ENCODE measurements at regions not wholly inside any gene's neighbourhood (a gene's known extent, or its start where the extent isn't known, plus 50 kb on each side); places are given as distances from the start of the nearest gene placed in this dataset.

DNA sequence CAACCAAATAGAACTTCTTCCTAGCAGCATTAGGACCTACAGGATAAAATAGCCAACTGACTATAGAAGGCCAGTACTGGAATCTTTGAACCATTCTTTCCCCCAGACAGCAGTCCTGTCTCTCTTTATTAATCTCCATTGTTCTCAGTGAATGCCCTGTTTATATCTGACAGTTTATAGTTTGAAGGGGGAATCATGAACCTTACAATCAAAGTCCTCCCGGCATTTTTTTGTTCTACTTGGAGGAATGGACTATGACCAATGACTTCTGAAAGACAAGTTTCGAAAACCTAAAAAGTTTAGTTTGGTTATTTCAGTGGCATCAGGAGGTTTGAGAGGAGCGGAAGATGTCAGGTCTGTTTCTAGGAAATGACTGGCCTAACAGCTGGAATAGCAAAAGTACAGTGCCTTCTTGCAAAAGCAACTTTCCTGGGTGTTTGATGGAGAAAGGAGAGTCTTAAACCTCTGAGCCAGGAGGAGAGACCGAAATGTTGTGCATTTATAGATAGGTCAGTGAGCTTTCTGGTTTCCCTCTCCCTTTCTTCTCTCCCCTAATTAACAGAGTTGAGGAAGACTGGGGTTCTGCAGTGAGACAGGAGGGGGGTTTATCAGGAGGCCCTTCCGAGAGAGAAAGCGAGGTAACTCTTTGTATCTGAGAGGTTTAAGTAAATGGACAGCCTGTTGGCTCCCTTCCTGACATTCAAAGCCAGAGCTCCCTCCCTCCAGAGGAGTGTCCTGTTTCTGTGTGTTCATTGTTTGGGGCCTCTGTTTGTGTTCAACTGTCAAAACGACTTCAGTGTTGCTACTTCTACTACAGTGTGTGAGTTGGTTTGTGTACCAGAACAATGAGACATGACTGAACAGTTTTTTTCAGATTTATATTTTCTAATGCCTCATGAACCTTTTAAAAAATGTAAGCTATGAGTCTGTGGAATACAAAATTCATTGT lies 383.0 kb upstream of the RARB start:
- DNase-seq (ENCODE audit: low read depth) = no peak

DNA sequence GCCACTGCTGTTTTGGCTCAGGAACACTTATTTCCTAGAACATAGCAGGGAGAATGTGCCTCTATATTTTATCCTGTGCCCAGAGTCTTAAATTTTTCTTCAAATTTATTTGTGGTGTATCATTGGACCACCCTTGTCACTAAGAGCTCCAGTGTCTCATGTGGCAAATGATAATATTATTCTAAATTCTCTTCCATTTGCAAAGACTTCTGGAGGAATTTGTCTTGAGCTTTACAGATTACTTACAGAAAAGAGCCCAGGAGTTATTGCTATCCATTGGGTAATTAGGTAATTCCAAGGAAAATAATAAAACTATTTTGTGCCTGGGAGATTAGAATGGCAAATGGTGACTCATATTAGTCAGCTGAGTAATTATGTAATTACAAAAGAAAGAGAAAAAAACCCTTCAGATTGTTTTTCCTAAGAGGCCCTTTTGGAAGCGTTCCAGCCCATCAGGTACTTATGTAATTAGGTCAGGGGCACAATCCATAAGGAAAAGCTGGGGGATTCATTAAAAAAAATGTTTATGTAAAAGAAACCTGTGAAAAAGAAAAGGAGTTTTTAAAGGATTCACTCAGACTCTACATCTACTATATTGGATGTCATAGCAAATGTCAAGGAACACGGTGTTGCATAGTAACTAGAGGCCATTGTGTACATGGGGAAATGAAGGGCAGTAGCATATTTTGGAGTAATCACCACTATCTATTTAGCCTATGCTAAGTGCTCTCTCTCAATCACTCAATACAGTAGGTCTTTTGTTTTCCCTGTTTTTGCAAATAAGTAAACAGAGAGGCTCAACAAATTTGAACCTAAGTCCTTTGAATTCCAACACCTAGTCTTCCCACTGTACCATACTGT lies 380.9 kb upstream of the RARB start:
- no peak for DNase-seq (ENCODE audit: low read depth)

DNA sequence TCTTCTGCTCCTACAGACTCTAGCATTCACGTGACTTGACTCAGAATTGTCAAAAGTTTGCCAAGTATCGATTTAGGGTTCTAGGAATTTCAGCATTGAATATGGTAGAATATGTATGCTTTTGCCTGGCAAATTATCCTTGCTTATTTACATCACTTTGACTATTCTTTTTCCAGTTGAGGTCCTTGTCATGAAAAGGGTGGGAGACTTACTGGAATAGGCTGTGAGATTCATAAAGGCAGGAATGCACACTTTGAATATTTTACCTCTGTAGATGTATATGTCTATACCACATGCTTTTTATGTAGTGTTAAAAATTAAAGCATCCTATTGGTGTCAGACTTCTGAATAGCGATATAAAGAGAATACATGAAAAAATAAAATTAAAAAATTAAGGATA lies 378.8 kb upstream of the RARB start:
- no peak for DNase-seq (ENCODE audit: low read depth)

DNA sequence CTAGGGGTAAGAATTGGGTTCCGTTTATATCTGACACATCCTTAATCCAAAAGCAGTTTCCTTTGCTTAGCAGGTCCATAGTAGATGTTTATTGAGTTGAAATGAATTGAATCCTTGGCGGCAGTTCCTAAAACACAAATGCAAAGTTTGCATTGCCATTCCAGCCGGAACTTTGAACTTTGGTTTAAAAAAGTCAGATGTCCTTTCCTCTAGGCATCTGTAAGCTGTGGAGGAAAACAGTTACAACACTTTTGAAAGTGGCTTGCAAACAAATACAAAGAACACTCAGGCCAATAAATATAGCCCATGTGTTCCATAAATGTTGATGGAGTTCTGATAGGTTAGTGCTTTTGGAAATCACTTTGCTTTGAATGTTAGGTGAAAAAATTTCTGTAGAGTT lies 374.7 kb upstream of the RARB start:
- DNase-seq (ENCODE audit: low read depth) = no peak

DNA sequence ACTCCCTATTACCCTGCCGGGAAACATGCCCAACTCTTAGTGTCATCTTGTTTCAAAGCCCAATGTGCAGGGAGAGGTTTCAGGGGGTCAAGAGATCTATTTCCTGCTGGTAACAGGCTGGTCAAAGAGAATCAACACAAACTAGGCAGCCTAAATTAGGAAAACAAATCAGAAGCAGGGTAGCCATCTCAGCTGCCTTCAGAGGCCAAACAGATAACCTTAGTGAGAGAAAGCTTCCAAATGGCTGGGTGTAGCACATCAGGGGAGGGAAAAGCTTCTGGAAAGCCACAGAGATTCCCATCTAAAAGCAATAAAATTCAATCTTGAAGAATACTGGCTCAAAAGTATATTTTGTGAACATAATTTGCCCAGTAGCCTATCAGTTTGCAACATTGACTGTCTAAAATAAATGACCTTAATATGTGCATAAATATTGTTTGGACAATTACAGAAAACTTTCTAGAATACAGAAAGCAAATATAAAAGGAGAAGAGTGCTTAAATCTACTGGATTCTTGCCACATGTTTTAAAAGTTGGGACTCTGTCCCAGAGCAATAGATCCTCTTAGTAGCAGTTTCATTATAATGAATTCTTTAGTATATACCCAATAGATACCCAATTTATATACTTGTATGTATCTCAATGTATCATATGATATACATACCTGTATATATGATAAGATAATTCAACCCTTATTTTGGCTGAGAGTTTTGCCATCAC lies 371.9 kb upstream of the RARB start:
- DNase-seq (ENCODE audit: low read depth) = no peak

DNA sequence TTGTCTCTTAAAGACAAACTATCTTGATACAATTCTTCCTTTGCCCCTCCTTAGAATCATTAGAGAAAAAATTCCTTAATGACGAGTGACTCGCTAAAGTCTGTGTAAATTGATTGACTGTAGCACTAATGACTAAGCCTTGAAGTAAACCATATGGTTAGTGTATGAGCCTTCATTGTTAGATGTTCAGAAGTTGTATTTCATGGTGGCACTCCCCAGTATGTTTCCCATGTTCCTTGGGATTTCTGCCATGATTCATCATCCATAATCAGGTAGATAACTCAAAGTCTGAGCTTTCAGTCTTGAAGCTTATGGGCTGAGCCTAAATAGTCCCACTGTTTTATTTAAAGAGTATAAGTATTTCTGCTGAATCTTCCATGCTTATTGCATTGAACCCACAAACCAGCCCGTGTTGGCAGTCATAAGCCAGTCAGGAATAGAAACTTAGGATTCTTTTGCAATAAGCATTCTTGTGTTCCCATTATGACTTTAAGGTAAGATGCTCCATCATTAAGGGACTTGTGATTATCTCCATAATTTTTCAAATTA lies 371.2 kb upstream of the RARB start:
- no peak for DNase-seq (ENCODE audit: low read depth)

DNA sequence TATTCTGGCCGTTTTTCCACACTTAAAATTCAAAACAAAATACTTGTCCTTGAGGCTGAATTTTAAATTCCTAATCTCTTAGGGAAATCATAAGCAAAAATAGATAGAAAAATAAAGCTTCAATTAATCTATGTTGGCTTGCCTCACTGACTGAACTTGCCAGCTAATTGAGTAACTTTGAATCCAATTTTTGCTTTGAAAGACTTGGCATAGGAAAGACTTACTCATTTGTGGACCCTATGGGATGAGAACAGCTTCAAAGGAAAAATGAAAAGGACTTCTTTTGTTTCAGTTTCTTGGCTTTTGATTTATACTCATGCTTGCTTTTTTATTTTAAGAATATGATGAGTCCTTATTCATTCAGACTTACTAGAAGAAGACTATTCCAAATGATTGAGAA lies 370.7 kb upstream of the RARB start:
- no peak for DNase-seq (ENCODE audit: low read depth)

DNA sequence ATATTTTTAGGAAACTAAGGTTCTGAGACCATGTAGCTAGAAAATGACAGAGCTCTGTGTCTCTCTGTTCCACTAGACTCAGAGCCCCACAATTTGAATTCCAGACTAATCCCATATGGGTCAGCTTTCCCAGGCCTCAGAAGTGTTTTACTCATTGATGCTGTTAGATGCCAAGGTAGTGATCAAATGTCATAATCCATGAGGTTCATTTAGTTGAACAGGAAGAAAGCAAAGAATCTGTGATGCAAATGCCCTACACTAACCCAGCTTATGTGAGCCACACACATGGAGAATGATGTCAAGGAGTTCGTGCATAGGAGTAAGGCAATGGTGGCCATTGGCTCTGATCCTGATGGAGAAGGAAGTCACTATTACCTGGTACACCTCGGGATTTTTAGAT lies 363.4 kb upstream of the RARB start:
- DNase-seq (ENCODE audit: low read depth) = no peak

DNA sequence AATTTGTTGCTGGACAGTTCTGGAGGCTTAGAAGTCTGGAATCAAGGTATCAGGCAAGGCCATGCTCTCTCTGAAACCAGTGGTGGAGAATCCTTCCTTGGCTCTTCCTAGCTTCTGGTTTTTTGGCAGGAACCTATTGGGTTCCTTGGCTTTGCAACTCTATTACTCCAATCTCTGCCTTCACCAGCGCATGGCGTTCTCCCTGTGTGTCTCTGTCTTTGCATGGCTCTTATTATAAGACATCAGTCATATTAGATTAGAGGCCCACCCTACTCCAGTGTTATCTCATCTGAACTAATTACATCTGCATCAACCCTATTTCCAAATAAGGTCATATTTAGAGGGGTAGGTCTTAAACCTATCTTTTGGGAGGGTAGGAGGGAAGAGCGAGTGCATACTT lies 358.1 kb upstream of the RARB start:
- DNase-seq (ENCODE audit: low read depth) = no peak

DNA sequence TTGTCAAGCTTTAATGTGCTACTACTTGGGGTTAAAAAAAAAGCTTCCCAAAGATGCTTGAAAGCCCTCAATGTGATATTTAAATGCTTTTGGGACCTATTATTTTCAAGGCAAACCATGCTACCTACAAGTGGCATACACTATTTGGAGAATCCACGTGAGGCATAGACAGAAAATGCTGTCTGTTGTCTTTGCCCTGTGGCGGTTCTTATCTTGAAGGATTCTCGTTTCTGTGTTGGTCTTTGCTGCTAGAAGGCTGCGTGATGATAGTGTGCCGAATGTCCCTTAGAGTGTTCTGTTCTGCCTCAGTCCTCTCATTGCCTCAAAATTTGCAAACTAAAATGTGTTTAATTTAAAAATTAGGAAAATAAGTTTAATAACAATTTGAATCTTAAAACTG lies 356.2 kb upstream of the RARB start:
- DNase-seq (ENCODE audit: low read depth) = no peak

DNA sequence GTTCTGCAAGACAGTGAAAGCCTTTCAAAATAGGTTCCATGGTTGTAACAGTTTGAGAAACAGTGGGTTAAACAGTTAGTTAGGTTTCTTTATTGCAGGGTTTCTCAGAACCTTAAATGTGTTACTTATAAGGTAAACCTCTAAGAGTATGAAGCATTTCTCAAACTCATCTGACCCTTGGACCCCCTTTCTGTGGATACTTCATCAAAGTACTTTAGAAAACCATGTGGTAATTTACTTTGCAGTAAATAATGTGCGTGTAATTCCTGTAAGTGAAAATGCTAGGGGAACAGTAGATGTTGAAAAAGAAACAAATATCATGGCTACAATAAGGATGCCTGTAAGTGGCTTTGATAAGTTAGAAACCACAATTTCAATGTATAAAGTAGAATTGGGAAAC lies 354.6 kb upstream of the RARB start:
- no peak for DNase-seq (ENCODE audit: low read depth)

DNA sequence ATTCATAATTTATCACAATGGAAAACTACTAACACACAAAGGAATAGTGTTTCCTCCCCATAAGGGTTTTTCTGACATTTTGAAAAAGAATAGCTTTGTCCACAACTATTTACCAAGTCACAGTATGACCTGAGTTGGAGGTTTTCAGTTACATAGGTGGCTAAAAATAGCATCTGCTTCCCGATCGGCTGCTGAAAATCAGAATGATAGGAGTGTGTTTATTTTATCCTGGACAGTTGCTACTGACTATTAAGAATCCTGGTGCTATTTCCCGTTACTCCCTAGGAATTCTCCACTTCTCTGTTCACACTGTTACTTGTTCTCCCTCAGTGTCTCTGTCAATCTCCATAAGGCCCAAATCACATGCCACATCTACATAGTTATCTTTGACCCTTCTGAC lies 353.9 kb upstream of the RARB start:
- DNase-seq (ENCODE audit: low read depth) = no peak

DNA sequence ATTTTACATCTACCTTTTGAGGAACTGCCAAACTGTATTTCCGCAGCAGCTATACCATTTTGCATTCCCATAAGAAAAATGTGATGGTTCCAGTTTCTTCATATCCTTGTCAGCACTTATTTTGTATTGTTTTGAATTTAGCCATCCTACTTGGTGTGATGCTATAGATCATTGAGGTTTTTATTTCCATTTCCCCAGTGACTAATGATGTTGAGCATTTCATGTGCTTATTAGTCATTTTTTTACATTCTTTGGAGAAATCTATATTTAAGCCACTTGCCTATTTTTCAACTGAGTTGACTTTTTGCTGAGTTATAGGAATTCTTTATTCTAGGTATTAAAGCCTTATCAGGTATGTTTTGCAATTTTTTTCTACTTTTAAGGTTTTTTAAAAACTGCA lies 347.6 kb upstream of the RARB start:
- no peak for DNase-seq (ENCODE audit: low read depth)

DNA sequence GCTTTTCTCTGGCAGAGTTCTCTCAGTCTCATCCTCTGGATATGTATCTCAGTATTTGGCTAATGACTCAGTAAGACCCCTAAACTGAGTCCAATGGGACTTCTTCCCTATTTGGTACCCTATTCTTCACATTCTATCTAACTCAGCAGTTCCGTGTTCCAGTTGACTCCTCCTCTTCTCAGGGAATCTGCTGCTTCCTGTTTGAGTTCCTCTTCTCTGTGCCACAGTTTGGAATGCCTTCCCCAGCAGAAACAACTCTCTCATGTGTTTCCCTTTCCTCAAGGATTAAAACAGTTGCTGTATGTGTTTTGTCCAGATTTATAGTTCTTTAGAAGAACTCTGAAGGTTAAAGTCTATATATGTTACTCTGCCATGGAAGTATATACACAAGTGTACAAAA lies 344.0 kb upstream of the RARB start:
- no peak for DNase-seq (ENCODE audit: low read depth)

DNA sequence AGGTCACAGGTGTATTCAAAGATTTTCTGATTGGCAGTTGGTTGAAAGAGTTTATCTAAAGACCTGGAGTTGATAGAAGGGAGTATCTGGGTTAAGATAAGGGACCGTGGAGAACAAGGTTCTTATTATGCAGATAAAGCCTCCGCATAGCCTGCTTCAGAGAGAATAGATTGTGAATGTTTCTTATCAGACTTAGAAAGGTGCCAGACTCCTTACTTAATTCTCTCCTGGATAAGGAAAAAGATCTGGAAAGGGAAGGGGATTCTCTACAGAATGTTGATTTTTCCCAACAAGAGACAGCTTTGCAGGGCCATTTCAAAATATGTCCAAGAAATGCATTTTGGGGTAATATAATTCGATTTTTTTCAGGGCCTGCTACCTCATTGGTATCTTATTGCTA lies 341.3 kb upstream of the RARB start:
- DNase-seq (ENCODE audit: low read depth) = no peak

DNA sequence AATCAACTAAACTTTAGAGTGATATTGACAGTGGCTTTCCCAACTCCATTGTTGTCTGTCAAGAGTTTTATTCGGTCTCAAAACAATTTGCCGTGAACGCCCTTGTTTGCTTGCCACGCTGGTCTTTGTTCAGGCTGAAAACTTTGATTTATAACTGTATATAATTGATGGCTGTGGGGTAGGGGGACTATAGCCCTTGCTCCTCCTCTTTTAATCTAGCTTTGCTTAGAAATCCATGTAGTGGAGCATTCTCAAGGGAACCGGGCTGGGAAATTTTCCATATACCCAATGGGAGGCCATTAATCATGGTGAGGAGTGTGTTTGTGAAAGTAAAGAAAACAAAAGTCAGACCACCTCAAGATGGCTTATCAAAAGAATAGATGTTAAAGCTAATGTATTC lies 339.8 kb upstream of the RARB start:
- DNase-seq (ENCODE audit: low read depth) = no peak

DNA sequence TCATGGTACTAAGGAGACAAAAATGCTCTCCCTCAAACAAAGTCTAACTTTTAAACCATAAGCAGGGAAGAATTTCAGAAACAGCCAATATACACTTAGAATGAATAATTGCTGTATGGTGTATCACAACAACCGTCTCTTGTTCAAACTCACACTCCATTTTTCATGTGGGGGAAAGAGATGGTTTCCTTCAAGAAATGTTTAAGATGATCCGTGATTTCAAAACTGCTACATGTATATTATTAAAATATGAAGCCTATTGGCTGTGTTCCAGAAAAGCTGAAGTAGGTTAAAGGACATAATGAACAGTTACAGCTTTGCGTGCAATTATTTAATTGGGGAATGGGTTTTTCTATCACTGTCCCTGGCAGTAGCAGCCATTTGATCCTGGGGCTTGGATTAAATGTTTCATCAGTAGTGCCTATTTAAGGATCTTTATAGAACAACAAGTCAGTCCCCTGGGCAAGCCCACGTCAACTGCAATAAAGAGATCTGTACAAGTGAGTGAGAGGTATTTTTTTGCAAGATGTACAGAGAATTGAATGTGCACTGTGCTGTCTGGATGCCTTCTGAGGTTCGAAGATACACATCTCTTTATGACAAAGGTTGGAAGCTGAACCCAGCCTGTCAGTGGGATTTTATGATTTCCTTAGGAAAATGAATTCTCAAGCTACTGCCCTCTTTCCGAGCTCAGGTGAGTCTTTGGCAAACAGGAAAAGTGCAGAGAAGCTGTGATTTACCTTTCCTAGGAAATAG lies 337.2 kb upstream of the RARB start:
- no peak for DNase-seq (ENCODE audit: low read depth)

DNA sequence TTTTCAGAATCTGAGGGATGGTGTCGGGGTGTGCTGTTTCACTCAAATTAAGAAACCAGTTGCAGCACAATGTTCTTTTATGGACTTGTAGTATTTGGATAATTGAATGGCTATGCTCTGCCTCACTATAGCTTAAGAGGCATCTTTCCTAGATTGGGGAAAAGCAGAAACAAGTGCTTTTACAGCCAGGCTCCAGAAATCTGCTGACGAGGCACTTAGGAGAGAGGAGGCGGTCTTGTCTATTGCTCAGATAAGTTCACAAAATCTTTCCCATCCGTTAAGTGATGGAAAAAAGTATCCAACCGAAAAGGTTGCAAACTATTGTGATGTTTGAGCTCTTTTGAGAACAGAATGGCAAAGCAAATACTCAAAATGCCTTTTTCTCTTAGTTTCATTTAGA lies 336.1 kb upstream of the RARB start:
- no peak for DNase-seq (ENCODE audit: low read depth)

DNA sequence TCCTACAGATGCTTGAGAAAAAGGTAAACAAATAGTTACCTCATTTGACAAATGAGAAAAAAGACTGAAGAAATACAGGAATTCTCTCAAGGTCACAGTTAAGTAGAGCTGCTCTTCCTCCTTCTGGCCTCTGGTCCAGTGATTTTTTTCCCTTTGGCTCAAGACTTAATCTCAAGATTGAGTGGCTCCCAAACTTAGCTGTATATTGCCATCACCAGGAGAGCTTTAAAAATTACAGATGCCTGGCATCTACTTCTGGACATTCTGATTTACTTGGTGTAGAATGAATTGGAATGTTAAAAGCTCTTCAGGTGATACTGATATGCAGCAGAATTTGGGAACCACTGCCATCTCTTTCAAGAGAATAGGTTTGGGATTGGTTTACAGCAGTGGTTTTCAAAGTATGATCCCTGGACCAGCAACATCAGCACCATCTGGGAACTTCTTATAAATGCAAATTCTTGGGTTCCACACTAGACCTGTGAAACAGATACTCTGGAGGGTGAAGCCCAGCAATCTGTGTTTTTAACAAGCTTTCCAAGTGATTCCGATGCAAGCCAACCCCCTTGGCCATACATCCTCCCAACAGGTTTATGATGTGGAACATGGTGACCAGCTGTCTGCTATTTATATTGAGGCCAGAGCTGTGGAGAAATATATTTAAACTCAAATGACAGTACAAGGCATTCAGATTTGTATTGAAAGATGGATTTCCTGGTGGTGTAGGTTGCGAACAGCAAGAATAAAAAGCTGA lies 333.0 kb upstream of the RARB start:
- no peak for DNase-seq (ENCODE audit: low read depth)

DNA sequence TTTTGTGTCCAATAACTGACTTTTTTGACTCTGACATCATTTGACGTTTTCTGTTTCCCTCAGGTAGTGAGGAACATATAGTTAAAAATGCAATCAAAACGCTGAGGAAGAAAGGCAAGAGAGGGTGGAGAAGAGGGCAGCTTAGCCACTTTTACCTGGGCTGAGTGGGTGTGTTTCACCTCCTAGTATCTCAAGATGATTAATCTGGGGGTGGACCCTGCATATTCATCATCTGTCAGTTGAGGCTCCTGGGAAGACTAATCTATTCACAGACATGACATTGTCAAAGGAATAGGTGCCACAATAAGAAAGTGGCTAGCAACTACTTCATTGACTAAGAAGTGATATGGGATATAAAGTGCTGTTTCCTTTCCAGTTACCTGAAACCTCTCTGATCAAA lies 331.5 kb upstream of the RARB start:
- no peak for DNase-seq (ENCODE audit: low read depth)

DNA sequence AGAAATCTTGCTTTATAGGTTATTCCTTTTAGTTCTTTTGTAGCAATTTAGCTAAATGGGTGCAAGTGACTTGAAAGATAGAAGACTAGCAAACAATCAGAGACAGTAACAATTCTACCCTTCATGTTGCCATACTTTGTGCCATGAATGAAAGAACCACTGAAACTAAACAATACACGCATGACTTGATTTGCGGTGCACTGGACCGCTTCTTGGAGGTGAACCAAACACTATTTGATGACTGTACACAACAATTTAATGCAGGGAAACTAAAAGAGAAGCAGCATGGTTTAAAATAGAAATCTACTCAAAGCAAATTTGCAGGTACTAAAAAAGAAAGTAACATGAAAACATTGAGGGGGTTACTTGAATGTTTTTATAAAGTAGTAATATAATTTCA lies 331.0 kb upstream of the RARB start:
- DNase-seq (ENCODE audit: low read depth) = no peak
